ENCODE measurements at regions not wholly inside any gene's neighbourhood (a gene's known extent, or its start where the extent isn't known, plus 50 kb on each side); places are given as distances from the start of the nearest gene placed in this dataset.

DNA sequence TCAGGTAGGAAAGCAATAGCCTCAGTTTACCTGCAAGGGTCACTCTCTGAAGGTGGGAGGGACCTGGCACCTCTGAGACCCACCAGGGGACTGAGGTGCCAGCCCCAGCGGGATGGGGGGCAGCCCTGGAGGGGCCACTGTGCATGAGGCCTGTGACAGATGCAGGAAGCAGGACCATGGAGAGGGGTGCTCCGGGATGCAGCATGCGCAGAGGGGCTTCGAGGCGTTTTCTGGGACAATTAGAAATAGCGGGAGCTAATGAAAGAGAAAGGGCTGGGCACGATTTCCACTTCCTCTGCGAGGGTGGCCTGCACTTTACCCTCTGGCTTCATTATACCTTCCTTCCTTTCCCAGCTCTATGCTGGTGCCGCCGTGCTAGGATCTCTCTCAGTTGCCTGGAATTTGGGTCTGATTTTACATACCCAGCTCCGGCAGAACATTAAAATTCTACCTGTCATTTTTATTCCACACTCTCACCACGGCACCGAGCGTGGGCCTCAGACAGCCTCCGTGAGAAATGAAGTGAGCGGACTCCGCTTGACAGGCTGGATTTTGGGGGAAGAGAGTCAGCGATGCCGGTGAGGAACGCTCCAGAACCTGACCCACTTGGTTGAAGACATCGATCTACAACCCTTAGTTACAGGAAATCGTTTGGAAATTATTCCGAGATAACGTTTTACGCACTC lies 333.9 kb upstream of the PFKP start:
- no peak for DNase-seq (ENCODE audit: low read depth)

DNA sequence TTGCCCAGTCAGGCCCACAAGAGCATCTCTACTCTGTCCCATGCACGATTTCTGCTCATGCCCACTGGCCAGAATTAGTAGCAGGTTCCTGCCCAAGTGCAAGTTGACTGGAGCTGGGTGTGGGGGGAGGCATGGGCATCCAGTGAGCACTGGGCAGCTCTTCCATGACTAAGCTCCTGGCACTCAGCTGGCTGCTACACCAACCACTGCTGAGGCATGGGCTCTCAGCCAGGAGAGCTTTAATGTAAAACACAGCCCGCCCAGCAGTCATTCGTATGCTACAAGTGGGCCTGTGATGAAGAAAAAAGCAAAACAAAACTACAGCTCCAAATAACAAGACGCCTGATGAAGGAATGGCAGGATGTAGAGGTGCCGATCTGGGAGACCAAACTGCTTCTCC lies 335.4 kb upstream of the PFKP start:
- no peak for DNase-seq (ENCODE audit: low read depth)

DNA sequence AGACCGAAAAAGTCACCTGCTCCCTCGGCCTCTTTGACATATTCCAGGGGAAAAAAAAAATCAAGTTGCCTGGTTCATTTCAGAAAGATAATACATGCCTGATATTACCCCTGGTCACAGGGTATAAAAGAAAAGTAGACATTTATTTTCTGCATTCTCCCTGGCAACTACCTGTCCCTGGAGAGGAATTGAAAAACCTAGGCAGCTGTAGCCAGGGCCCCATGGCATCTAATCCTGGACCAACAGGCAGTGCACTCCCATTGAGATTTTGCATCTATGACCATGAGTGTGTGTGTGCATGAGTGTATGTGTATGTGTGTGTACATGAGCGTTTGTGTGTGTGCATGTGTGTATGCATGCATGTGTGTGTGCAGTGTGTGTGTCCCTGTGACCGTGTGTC lies 338.2 kb upstream of the PFKP start:
- no peak for DNase-seq (ENCODE audit: low read depth)

DNA sequence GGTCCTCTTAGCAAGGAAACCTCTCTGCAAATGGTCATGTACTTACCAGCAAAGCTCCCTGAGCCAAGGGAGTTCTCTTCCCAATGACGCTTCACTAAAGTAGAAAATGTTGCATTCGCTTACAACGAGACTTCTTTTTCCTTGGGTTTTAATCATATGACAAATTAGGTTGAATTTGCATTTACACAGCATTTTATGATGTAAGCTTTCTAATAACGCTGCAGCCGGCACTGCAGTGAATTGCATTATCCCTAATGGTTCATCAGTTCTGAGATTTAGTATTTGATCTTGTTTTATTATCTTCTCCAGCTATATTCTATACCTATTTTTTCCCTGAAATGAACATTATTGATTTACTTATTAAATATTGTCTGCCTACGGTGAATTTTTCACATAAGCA lies 339.3 kb upstream of the PFKP start:
- no peak for DNase-seq (ENCODE audit: low read depth)

DNA sequence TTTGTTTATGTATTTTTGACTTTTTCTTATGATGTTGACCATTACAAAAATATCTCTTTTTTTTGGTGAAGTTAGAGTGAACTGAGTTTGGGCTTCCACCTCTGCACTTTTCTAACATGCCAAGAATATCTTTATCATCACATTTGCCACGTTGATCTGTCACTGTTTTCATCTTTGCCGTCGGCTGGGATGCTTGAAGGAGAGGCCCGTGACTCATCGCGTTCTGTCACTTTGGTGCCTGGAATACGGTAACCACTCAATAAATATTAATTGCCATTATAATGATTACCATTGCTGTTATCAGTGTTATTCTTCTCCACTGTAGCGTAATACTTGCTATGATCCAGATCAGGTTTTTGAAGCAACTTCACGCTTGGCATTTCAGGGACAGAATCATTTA lies 350.8 kb upstream of the PFKP start:
- no peak for DNase-seq (ENCODE audit: low read depth)

DNA sequence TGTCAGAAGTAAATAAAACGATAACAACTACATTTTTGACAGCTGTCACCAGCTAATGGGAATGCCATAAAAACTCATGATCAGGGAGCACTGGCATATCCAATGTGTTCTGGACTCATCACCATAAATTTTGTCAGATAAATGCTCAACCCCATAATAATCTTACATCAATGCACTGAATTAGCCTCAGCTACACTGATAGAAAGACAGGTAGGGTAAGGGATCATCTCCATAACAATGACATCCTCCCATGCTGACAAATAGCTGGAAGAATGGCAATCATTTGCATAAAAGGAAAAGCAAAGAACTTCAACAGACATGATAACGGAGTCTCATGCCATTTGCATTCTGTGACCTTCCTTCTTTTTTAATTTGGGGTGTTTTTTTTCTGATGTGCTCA lies 352.8 kb upstream of the PFKP start:
- DNase-seq (ENCODE audit: low read depth): no peak

DNA sequence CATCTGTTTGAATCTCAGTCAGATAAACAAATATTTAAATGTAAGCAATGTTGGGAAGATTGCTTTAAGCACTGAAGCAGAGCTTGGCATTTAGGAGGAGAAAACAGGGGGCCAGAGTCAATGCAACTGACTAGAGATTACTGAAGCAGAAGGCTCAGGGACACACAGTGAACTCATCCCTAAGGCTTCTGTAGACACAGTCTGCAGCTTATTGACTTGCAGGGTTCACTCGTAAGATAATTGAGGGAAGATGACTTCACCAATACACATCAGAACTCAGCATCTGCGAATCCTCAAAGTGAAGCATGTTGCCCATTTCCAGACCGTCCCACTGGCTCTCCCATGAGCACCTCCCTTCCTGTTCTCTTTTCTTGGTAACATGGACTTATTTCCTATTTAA lies 363.4 kb upstream of the PFKP start:
- no peak for DNase-seq (ENCODE audit: low read depth)

DNA sequence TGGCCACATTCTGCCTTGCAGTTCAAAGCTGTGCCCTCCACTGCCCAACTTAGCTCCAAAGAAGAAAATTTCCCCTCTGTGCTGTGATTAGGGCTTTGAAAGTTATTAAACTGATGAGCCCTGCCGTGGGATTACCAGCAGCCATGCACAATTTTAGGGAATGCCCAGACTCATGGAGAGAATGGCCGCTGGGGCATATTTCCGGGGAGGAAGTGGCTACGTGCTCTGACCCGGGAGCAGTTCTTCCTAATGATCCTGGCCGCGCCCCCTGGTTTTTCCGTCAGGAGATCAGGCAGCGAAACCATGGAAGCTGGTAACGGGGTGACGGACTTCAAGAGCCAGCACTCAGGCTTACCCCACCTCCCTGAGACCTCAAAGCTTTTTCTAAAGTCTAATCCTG lies 365.5 kb upstream of the PFKP start:
- no peak for DNase-seq (ENCODE audit: low read depth)

DNA sequence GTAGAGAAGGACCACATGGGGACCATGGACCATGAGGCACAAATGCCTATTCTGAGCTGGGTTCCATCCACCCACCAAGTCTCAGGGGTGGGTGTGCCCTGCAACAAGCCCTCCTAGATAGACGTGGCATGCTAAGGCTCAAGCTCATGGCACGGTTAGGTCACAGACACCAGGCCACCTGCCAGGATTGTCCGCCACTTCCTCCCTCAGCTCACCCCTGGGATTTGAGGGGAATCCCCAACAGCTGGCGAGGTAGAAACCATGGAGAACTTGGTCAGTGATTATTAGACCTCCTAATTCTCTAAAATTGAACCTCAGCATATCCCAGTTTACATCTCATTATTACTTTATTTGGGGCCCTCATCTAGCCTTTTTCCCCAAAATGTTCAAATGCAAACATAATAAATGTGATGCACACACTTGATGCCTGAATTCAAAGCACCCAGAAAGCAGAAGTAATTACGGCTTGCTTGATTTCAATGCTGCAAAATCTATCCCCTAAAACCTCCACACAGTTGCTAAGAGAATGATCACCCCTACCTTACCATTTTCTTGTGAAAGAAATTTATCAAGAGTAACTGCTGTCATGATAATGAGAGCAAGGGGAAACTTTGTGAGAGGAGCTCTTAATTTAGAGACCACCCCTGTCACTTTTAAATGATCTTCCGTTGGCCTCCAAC lies 366.6 kb upstream of the PFKP start:
- no peak for DNase-seq (ENCODE audit: low read depth)

DNA sequence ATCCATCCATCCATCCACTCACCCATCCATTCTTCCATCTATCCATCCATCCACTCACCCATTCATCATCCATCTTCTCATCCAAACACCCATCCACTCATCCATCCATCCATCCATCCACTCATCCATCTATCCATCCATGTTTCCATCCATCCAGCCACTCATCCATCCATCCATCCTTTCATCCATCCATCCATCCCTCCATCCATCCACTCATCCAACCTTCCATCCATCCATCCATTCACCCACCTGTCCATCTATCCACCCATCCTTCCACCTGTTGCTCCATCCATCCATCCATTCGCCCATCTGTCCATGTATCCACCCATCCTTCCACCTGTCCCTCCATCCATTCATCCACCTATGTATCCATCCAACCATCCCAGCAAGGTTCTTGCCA lies 378.4 kb upstream of the PFKP start:
- DNase-seq (ENCODE audit: low read depth): no peak

DNA sequence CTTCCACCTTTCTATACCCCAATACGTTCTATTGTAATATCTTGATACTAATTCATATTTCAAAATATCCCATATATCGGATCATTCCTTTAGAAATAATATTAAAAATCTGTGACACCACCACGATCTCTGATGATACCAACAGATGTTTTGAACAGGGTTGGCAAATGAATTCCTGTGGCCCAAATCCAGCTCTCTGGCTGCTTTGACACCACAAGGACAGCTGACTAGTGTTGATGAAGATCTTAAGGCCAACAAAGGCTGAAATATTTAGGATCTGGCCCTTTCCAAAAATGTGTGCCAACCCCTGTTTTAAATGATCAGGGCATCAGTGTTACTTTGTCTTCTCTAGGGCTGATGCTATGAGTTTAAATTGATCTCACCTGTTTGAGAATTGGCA lies 380.7 kb upstream of the PFKP start:
- DNase-seq (ENCODE audit: low read depth): no peak

DNA sequence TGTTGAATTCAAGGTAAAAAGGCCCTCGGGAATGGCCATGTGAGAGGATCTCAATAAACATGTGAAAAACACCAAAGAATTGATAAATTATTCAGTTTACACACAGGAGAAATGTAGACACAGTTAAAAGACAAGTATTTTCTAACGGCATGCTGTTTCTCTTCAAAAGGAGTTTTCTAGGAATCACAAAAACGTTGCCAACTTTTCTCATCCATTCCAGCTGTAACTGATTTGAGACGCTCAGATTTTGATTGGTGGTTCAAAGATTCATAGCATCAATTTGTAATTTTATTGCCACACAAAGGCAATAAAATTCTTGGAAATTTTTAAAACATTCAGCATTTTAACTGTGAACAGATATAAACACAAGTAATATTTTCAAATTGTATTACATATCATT lies 384.9 kb upstream of the PFKP start:
- DNase-seq (ENCODE audit: low read depth): no peak

DNA sequence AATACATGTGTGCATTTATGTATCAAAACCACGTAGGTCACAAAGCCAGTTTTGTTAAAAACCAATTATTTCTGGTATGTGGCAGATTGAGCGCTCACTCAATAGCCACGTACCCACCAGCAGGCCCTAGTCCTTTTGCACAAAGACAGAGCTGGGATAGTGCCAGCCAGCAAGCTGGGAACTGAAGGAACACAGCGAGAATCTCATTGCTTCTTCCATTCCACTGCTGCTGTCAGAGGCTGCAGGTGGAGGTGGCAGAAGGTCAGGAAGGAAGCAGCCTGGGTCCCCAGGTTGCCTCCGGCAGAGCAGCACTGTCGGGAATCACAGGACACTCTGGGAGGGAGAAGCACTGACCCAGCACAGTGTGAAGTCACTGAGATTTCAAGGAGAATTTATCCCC lies 385.5 kb upstream of the PFKP start:
- DNase-seq (ENCODE audit: low read depth): no peak

DNA sequence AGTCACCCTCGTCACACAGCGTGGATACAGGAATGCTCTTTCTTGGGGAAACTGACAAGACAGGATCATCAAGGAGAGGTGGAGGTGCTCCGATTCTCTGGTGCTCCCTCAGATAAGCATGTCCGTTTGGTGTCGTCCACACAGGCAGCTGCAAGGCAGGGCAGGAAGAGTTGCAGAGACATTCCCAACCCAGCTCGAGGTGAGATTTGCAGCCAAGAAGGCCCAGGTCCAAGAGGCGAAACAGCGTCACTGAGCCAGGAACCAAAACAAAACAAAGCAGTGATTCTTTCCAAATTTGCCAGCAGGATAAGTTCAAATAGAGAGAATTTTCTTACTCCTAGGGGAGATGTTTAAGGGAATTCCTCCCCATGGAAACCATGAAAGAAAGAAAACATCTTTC lies 386.5 kb upstream of the PFKP start:
- no peak for DNase-seq (ENCODE audit: low read depth)

DNA sequence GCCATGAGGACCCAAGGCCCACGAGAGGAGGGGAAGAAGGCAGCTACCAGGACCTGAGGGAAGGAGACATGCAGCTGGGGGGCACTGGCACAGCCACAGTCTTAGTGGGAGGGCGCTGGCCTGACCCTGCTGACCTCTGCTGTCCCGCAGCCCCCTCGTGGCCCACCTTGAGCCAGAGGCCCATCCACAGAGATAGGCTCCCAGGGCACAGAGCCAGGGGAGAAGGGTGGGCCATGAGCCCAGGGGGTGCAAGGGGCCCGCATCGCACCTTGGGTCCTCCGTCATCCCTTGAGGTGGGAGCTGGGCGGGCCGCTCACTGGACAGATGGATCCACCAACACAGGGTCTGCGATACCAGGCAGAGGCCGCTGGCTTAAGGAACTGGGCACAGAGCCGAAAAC lies 387.7 kb upstream of the PFKP start:
- no peak for DNase-seq (ENCODE audit: low read depth)

DNA sequence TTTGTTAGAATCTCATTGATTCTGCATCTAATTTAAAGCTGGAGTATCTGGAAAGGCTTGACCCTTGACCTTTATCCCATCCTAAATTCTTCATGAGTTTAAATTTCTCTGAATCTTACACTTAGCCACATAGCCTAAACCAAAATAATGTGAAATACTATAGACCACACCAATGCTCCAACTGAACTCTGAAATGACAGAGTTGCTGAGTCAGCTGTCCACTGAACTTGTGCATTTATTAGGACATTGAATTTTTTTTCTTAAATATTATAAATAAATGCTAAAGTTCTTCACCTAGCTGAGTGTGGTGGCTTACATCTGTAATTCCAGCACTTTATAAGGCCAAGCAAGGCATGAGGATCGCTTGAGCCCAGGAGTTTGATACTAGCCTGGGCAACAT lies 390.9 kb upstream of the PFKP start:
- no peak for DNase-seq (ENCODE audit: low read depth)

DNA sequence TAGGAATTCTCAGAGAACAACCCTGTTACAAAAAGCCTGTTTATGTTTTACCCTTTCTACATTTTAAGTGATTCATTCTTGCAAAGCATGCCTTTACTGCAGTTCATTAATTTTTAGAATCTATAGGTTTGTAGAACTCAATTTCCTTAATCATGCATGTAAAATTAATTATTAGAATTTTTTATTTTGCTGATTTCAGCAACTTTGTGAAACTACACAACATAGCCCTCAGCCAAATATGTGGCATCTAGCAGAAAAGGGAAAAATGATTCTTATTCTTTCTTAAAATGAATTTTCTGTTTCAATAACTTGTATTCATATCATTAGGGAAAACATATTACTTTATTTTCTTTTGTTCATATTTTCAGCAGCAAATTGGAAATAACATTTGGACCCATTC lies 392.9 kb upstream of the PFKP start:
- DNase-seq (ENCODE audit: low read depth): no peak

DNA sequence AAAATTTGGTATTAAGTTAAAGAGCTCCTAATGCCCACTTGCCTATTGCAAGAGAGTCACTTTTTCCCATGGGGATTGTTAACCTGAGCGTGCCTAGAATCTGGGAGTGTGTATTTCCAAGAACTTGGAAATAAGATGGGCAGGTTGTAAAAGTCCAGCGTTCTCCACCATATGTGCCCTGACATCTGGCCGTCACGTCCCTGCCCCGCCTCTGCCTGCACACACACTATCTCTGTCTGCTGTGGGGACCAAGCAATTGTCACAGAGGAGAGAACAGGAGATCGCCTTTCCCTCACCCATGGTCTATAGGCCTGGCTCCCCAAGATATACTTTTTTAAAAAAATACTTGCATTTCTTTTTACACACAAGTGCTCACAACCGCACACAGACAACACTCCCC lies 396.5 kb upstream of the PFKP start:
- DNase-seq (ENCODE audit: low read depth): no peak

DNA sequence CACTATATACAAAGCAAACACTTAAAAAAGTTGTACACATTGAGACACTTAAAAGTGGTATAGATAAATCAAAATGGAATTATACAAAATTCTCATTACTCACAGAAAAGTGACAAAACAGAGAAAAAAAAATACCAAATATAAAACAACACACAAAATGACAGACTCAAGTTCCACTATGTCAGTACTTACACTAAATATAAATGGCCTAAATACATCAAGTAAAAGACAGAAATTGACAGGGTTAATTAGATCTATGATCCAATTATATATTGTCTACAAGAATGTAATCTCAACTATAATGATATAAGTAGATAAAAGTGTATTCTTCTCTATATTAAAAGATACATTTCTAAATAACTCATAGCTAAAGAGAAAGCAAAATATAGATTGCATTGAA lies 401.6 kb upstream of the PFKP start:
- DNase-seq (ENCODE audit: low read depth): no peak

DNA sequence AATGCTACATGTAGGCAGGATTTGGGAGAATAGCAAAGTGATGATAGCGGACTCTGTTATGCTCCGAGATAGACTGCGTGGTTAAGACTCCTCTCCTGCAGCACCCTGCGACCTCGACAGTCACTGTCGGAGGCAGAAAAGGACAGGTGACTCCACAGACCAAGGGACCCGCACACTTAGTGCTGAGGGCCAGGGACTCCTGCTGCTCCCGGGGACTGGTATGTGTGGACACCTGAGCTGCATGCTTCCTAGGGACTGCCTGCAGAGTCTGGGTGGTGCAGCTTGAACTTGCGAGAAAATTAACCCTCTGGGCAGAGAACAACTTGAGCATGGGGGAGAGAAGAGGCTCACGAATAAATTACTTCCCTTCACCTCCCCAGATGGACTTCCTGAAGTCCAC lies 407.1 kb upstream of the PFKP start:
- DNase-seq (ENCODE audit: low read depth): no peak

DNA sequence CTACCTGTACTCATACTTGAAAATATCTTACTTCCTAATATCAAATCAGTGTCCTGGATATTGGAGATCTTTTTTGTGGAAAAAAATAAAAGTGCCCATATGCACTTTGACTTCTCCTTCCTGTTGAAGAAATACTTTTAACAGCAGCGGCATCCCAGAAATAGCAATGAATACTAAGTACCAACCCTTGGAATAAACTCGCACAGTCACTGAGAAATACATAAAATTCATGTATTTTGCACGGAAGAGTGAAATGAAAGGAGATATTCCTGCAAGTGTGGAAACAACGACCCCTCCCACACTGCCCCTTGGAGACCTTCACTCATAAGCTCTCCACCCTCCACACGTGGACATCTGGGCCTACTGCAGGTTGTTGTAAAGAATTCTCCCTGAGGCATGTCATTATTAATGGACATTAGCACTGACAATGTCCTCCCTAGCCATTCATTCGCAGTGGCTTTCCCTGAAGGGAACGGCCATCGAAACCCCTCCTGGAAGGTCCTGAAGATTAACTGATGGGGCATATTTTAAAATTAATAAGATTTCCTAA lies 407.6 kb upstream of the PFKP start:
- no peak for DNase-seq (ENCODE audit: low read depth)

DNA sequence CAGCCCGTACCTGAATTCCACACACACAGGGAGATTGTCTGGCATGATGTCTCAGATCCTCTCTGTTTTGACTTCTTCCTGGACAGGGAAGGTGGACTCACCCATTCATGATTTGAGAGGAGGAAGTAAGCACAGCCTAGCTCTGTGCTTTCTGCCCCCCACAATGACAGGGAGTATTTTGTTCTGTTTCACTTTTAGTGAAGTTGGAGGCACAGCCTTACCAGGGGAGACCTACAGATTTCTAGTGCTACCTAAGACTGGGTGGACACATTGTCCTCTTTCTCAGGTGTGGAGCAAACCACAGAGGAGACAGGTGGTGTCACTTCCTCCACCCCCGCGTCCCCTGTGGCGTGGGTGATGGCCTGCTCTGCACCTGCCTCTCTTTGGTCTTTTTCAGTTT lies 408.6 kb upstream of the PFKP start:
- DNase-seq (ENCODE audit: low read depth): no peak

DNA sequence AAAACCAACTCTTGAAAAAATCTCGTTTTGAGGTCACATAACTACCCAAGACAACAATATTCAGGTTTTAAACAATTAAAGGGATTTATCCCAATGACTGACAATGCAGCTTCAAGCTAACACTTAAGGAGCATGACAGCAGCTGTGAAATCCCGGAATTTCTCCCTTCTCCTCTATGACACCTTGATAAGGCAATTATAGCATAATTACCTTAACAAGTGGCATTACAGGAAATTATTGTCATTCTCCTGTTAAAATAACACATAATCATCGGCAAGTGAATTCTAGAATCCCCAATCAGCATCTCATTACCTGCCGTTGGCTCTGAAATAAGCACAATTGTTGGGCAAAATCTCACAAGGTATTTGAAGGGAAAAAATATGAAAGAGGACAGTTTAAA lies 417.0 kb upstream of the PFKP start:
- DNase-seq (ENCODE audit: low read depth): no peak

DNA sequence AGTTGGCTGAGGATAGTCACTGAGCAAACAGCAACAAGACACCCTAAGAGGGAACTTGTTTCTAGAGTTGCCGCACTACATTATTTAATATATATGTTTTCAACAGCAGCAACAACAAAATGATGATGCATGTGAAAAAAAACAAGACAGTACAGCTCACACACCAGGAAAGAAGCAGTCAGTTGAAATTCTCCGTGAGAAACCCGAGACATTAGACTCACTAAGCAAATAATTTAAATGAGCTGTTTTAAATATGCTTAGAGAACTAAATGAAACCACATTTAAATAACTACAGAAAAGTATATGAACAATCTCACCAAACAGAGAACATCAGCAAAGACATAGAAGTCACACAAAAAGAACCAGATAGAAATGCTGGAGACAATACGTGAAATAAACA lies 426.3 kb upstream of the PFKP start:
- no peak for DNase-seq (ENCODE audit: low read depth)

Measured in RPMI7951 (cell line).